ENCODE measurements at regions not wholly inside any gene's neighbourhood (a gene's known extent, or its start where the extent isn't known, plus 50 kb on each side); places are given as distances from the start of the nearest gene placed in this dataset.
"Not testable (repeated sequence)": the region's sequence is repeated elsewhere in the genome, so short reads cannot be mapped to it uniquely, and the experiment has no call there.

DNA sequence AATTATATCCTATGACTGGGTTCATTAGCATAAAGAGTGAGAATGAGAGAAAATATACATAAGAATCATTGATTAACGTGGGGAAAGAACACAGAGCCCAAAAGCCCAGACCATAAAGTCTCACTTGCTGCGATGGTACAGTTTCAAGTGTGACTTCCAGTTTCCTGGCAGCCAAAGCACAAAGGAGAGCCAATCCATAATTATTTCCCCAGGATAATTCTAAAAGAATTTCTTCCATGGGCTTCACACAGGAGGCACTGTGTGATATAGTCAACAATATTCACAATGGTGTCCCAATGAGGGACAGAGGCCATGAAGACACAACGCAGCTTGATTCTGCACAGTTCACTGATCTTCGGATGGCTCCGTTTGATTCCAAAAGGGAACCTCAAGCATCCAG is 321.6 kb downstream of the PLPP3 start:
- no peak for DNase-seq

DNA sequence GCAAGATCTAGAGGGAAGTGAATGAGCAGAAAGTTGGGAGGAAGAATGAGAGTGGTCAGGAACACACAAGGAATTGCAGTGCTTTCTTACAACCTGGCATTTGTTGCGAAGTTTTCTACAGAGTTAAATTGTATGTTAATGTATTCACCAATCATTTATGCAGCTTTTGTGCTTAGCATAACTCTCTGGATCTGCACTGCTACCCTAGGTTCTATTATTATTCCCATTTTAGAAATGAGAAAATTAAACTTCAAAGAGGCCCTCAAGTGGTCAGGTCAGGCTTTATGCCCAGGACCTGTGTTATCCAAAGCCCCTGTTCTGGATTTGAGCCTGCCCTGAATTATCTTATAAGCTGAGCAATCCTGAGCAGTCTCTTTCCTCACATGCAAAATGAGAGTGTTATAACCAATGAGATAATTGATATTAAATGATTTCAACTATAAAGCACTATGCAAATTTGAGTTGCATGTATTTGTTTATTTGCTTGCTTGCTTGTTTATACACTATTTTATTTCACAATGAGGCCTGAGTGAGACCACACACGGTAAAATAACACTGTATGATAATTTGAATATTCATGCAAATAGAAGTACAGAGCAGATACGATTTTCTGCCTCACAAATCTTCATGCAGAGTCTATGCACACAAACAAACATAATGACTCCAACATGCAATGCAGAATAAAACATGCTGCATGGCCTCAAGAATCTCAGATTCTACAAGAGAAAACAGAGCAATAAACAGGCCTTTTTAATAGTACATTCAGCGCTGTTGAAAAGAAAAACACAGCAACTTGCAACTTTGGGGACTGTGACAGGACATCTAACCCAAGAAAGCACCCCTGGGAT is 323.0 kb downstream of the PLPP3 start:
- no peak for DNase-seq

DNA sequence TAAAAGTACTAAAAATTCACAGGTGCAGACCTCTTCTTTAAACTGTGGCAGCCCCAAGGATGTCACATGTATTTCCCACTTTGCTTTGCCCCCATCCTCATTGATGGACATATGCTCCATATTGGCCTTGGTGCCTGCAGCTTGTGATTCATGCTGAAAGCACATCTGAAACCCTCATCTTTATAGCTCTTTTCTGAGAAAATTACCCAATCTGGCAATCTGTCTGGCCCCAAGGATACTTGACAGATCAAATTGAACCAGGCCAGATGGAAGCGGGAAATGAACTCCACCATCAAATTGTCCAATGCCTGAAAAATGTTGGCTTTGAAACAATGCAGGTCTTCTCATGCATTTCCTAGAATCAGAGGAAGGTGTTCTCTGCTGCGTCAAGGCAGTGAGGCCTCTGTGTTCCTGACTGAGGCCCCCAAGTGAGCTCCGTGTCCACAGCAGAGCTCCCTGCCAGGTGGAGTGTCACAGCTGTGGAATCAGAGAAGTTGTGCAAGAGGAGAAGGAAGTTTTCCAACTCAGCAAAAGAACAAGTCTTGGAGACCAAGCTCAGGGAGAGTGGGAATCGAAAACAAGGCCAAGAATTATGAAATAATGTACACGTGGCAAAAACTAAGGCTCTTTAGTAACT is 323.7 kb downstream of the PLPP3 start:
- no peak for DNase-seq

DNA sequence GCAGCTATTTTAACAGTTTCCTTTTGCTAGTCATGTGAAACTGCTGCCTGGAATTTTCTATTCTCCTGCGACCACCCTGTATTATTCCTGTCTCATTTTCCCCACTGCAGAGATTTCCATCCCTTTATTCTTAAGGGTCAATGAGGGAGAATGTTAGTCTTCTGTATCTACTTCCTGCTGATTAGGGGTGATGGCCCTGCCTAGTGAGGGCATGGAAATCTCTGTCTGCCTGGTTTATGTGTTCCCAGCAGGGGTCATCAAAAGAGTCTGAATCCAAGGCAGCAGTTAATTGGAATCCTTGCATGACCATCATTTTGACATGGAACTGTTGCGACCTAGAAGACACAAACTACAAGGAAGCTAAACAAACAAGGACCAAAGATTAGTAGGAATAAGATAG is 325.2 kb downstream of the PLPP3 start:
- no peak for DNase-seq

DNA sequence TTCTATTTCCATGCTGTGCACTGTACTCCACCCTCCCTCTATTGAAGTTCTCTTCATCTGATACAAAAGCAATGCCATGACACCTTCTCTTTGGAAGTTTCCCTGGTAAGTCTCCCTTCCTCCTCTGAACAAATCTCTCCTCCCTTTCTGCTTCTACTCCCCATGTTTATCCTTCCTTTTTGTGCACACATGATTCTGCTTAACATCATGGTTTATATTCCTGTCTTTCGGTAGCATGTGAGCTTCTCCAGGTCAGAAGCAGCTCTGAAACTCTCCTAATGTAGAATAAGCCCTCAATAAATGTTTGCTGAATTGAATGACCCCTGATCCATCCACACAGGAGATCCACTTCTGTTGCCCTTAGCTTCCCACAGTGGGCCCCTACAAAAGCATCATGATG is 328.6 kb downstream of the PLPP3 start:
- DNase-seq: no peak

DNA sequence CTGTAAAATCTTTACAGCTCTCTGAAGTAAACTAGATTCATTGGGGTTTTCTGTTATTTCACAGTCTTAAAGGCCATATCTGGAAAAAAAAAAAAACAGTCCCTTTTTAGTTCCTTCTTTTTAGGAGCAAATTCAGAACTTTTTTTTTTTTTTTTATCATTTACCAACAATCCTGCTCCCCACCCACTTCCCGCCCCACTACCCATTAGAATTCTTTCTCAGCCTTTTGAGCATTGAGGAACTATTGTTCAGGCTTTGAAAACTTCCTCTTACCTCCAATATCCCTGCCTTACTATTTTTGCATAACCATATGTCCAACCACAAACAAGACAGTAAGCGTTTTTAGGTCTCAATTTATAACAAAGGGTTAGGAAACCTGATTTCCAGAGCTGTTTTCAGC is 330.1 kb downstream of the PLPP3 start:
- no peak for DNase-seq

DNA sequence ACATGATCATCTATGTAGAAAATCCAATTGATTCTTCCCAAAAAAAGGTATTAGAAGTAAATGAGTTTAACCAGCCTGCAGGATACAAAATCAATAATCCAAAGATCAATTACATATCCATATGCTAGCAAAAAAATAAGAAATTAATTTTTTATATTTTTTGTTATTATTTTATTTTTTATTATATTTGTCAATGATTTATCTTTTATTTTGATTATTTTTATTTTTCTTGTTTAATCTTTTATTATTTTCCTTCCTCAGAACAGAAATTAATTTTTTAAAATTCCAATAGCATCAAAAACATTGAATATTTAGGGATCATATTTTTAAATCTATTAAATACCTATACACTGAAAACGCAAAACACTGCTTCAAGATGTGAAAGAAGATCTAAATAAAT is 331.2 kb downstream of the PLPP3 start:
- DNase-seq: no peak

DNA sequence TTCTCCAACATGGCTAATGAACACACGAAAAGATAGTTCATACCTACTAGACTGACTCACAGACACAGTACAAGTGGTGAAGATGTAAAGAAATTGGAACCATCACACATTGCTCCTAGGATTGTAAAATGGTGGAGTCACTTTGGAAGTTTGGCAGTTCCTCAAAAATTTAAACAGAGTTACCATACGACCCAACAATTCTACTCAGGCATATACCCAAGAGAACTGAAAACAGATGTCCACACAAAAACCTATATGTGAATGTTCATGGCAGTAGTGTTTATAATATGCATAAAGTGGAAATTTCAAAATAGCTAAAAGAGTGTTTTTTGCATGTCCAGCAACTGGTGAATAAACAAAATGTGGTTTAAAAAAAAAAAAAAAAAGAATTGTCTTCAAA is 332.6 kb downstream of the PLPP3 start:
- DNase-seq: not testable (repeated sequence)

DNA sequence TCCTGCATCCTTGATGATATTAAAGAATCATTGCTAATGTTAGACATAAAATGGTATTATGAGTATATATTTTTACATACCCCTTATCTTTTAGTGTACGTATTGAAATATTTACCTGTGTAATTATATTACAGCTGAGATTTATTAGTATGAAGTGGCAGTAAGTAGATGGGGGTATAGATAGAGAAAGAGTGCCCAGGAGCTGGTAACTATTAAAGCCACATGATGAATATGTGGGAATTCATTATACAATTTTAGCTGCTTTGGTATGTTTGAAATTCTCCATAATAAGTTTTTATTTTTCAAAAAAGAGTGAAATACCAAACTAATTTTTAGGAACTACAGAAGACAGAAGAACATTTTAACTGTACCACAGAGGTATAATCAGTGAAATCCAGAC is 339.0 kb downstream of the PLPP3 start:
- no peak for DNase-seq

DNA sequence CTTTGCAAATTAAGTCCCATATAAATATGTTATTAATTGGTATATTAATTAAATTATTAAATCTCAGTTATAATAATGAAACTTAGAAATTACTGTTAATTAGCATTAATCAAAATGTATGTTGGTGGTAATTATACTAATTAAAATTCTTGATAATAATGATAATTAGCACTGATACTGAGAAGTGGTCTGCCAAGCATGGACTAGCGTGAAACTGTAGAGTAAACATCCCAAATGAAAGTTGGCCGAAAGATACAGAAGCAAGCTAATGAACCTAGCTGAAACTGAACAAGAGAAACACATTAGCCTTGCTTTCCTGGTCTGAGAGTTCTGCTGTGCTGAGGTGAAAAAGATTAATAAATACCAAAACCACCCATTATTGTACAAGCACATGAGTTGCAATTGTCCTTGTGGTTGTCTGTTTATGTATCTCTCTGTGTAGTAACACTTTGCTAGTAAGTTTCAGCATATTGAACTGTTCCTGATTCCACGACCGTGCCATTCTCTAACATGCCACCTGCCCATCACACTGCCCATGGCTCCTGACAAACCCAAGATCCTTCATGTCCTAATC is 341.8 kb downstream of the PLPP3 start:
- no peak for DNase-seq

DNA sequence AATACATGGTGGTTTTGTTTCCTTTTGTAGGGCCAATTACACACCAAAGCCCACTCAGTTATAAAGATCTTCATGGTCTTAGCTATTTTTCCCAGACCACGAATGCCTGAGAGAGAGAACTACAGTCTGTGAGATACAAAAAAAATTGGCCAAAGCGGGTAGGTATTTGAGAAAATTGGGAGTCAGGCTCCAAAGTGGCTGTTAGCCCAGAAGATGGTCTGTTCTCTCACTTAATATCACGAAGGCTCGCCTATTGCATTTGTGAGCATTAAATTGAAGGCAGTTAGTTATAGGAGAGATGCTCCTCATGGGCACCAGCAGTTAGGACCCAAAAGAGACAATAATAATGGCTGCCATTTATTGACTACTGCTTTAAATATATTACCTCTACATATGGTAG is 342.7 kb downstream of the PLPP3 start:
- DNase-seq: no peak

DNA sequence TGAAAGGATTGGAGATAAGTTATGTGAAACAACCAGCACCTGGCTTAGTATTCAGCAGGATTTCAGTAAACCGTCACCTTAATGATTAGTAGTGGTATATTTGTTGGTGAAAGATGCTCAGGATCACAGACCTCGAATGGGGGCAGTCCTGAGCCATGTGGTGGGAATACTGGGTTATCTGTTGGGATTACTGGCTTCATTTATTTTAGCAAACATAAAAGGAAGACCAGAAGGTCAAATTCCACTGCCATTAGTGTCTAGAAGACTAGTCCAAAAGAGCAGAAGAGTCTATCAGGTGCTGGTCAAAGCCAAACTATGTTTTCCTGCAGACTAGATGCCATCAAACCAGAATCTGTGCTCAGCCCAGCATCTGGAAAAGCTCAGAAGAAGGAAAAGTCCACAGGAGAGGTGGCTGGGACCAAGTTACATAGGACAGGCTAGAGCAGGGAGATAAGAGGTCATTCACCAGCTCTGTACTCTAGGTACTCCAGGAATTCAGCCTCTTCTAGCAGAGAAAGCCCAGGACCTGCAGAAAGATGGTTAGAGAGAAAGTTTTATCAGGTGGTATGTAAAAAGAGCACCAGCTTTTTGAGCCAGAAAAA is 343.4 kb downstream of the PLPP3 start:
- DNase-seq: no peak

DNA sequence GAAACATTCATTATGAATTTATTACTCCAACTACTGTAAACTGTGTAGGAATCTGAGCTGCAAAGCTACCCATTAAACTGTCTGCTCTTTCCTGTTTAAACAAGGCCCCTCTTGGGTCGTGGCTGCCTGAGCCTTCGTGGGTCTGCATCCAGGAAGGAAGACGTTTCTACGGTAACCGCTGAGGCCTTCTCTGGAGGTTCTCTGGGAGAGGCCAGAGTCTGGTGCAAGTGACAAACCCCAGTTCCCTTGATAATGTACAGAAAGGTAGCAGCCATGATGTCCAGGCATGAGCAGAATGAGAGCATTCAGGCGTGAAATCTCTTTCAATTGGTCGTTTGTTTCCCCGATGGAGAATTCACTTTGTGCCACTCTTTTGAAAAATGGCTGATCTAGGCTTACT is 350.2 kb downstream of the PLPP3 start:
- no peak for DNase-seq

DNA sequence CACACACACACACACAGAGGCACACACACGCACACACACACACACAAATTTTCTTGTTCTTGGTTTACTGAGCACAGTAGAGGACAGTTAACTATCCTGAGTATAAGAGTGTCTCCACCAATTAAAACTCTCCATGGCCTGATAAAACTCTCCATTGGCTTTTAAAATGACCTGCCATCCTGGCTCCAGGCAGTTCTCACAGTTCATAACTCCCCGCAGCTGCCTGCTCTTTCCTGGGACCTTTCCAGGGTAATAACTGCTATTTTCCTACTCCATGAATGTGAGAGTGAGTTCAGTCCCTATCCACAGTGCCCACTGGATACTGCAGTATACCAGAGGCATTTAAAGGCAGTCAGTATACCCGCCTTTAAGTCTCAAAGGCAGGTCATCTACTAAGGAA is 351.5 kb downstream of the PLPP3 start:
- no peak for DNase-seq

DNA sequence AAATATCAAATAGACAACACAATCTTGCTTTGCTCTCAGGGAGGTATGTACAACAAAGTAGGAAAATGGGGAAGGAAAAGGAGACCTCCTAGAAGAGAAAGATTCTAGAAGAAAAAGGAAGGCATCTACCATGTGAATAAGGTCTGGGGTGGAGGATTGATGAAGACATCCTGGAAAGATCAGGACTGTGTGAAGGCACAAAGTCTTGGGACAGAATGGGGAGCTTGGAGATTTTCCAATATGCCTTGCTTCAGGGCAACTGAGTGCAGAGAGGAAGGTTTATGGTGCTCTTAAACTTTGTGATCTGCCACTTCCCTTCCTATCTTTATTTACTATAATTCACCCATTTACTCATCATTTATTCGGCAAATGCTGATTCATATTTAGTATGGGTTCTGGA is 352.0 kb downstream of the PLPP3 start:
- DNase-seq: no peak

DNA sequence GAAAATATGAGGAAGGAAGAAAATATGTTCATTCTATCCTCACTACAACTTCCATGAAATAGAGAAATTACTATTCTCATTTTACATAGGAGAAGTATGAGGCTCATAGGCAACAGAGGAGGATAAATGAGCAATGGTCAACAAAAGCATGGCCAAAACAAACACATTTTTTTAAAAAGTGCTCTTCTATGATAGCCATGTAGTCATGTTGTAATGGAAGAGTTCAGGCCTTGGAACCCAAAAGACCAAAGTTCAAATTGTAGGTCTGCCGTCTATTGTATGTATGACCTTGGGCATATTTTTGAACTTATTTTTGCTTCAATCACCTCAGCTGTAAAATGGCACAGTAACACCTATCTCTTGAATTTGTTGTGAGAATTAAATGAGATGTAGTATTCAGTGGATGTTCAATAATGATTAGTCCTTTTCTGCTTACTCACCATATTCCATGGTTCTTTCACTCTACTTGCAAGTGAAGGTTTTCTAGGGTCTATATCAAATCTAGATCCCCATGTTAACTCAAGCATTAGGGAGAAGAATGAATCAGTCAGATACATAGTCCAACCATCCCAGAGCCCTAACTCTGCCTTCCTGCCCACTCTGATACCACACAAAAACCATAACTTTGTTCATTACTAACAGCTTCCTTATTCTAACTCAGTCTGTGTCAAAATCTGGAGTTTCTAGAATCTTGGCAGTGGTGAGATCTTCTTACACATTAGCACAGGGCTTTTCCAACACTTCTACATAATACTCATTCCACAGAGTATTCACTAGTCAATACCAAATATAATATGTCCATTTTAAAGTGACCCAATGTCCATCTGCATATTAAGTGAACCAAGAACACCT is 353.2 kb downstream of the PLPP3 start:
- DNase-seq: no peak

DNA sequence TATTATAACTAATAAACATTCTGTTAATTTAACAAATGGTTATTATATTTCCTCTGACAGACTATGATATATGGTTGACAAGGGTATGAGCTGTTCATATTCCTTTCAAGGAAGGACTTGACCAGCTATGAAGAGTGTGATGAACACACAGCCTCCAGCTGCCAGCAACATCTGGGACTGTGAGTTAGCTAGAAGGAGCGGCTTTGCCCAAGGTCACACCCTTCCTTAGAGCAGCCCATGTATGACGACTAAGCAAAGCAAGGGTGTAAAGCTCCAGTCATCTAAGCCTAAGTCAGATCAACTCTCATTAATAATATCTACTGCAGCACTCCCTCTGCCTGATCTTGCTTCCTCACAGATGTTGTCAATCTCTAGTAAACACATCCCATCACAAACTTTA is 355.4 kb downstream of the PLPP3 start:
- no peak for DNase-seq

DNA sequence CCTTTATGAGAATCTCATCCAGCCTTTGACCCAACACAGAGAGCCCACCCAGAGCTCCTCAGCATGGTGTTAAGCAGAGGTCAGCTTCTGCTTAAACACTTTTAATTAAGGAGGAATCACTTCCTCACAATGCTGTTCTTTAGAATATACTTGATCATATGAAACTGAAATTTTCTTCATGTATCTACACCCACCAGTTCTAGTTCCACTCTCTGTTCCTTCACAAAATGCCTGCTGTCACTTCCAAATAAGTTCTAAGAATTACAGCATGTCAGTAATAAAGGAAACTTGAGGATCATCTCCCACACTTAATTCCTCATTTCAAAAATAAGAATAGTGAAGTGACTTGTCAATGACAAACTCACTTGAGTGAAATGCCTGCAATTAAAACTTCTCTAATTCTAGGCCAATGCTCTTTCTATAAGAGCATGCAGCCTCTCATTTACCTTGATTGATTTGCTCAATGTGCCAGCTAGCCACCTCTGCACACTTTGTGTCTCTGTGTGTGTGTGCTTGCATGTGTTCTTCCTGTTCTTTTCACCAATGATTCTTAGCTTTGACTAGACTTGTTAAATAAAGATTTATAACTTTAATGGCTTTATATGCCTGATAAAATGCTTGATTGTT is 356.3 kb downstream of the PLPP3 start:
- DNase-seq: no peak

DNA sequence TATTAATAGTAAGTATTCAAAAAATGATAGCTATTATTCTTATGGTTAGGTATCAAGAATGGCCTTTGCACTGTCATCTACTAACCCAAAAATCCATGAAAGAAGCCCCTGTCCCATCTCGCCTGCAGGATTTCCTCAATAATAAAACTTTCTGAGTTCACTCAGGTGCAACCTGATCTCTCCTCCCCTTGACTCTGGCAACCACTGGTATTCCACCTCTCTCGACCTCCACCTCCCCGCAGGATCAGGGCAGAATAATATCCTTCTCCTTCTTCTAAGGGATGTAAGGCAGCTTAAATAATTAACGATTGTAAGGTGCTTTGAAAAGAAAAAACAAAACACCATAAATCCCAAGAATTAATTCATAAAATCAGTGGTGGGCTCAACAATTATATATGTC is 359.3 kb downstream of the PLPP3 start:
- DNase-seq: no peak

DNA sequence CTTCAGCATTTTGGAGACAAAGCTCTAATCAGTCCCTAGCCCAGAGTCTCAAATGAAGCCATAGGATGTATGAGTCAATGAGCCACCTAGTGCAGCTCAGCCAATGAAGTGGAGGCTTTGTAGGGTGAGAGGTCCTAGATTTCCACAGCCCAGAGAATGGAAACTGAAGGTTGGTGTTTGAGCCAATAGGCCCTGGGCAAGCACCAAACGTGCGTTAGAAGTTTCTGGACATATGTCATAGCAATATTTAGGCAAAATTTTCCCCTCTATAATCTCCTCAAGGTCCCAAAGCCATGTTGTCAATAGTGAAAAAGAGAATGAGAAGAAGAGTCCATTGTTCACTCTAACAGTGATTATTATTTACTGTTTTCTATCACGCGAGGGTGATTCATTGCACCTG is 361.3 kb downstream of the PLPP3 start:
- DNase-seq: no peak

DNA sequence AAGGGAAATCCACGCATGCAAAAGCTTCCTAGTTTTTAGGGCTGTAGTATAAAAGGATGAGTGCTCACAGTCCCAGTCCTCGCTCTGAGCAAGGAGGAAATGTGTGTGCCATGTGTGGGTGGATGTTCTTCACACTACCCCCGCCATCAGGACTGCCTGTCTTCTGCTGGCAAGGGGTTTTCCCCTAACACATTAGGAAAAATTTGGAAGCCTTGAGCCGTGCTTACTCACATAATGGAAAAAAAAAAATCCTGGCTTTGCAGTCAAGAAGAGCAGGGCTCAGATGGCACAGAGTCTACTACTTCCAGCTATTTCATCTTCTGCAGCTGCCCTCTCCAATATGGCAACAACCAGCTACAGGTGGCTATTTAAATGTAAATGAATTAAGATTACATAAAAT is 363.1 kb downstream of the PLPP3 start:
- no peak for DNase-seq

DNA sequence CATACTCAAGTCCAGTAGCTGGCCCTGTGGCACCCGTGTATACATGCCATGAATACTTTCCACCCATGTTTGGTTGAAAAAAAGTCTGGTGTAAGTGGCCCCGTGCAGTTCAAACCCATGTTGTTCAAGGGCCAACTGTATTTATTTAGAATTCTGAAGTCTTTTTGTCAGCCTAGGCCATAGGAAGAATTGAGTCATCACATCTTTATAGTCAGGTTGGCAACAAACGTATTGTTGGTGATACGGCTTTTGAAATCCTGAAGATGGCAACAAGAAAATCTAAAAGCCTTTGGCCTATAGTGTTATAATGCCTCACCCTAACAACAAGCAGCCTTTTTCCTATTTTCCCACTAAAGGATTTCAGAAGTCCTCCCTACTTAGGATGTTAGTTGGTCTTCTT is 363.6 kb downstream of the PLPP3 start:
- no peak for DNase-seq

DNA sequence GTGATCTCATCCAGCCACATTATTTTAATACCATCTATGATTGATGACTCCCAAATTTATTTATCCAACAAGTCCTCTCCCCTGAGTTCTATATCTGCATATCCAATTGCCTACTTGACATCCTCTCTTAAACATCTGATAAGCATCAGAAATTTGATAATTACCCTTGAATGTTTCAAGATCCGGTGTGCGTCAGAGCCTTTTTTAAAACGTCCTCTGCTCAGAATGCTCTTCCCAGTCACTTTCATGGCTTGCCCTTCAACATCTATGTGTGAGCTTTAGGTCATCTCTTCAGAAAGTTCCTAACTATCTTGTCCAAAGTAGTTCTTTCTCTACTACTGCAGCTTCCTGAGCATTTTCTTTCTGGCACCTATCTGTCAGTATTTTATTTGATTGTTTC is 364.3 kb downstream of the PLPP3 start:
- DNase-seq: no peak

All from stimulated activated CD4-positive, alpha-beta T cell treated with anti-CD3 and anti-CD28 coated beads, Interleukin-2, amount 100 ng/mL, for 24 hours (primary cell).